HG03457 (cell line): ENCODE measurements at regions not wholly inside any gene's neighbourhood (a gene's known extent, or its start where the extent isn't known, plus 50 kb on each side); places are given as distances from the start of the nearest gene placed in this dataset.

Experiments
- ATAC-seq: cut with Tn5 transposase; IDR thresholded peaks from one replicate; pipeline ENCODE4 v1.9.1; 2021; ENCODE audit warnings: moderate number of reproducible peaks; ENCODE audit not compliant: unreplicated experiment

DNA sequence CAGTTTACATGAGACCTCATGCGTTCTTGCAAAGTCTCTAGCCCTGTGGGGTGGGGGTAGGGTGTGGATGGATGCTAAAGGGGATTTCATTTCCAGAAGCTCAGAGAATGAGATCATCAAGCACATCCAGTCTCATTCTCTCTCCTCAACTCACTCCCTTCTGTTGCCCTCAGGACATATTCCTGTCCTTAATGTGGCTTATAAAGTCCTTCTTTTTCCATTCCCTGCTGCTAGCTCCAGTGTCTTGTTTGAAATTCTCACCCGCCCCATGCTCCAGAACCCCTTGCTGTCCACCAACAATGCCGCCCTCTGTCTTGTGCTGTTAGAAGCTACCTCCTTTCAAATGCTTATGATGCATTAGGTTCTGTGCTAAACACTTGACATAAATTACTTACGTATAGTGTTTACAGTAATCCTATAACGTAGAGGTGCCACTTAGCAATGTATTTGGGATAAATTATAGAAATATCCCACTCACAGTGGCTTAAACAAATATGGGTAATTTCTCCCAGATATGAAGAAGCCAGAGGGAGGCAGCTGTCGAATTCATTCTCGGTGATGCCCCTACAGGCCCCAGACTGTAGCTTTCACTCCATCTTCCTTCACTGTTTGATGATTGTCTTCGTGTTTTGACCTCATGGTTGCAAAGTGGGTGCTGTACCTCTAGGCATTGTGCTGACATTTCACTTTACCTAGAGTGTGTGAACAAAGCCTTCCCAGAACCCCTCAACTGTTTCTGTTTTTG is 273.1 kb upstream of the TBL1XR1 start:
- ATAC-seq, result no peak

GRCh38 chr3:177471733-177472480 is 274.6 kb upstream of the TBL1XR1 start:
- ATAC-seq, result no peak

GRCh38 chr3:177473184-177473583 is 275.9 kb upstream of the TBL1XR1 start:
- ATAC-seq, result no peak

- no peak for ATAC-seq
Measured at GRCh38 chr3:177473903-177474302, 276.6 kb upstream of the TBL1XR1 start.

GRCh38 chr3:177474652-177475355 is 277.5 kb upstream of the TBL1XR1 start:
- ATAC-seq, result no peak

- ATAC-seq, result no peak
Measured at GRCh38 chr3:177475356-177475665, 278.0 kb upstream of the TBL1XR1 start.

- ATAC-seq, result no peak
Measured at GRCh38 chr3:177476495-177476894, 279.2 kb upstream of the TBL1XR1 start.

DNA sequence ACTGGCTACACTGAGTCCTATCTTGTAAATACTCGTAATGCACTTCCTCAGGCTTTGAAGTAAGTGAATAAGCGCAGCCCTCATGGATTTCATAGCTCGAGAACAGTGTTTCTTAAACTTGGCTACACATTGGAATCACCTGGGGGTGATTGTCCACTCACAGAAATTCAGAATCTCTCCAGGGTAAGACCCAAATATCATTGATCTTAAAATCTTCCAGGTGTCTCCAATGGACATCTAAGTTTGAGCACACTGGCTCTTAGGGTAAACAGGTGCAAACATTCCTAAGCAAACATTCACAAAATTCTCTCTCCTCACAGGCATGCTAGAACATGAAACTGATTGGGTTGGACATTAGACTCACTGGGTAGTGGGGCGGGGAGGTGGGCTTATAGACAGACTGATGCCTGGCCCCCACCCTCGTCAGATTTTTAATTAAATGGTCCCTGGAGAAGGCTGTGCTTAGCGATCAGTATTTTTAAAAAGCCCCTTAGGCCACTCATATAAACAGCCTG is 279.7 kb upstream of the TBL1XR1 start:
- ATAC-seq, result no peak

GRCh38 chr3:177478170-177478867 is 281.0 kb upstream of the TBL1XR1 start:
- no peak for ATAC-seq

DNA sequence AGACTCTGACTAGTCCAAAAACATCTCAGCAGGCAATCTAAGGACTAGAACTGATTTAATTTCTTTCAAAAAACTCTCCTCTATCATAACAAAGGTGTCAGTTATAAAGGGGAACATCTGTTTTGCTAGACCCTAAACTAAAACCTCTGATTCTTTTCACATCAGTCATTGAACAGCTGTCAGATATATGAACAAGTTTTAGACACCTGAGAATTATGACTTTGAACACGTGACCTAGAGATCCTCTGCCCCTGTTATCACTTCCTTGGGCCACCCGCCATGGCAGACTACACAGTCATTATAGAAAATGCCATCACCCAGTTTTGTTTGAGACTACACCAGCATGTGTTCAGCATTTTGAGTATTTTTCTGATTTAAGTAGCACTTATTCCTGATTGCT is 282.3 kb upstream of the TBL1XR1 start:
- ATAC-seq, result no peak

- no peak for ATAC-seq
Measured at GRCh38 chr3:177481329-177481728, 284.0 kb upstream of the TBL1XR1 start.

DNA sequence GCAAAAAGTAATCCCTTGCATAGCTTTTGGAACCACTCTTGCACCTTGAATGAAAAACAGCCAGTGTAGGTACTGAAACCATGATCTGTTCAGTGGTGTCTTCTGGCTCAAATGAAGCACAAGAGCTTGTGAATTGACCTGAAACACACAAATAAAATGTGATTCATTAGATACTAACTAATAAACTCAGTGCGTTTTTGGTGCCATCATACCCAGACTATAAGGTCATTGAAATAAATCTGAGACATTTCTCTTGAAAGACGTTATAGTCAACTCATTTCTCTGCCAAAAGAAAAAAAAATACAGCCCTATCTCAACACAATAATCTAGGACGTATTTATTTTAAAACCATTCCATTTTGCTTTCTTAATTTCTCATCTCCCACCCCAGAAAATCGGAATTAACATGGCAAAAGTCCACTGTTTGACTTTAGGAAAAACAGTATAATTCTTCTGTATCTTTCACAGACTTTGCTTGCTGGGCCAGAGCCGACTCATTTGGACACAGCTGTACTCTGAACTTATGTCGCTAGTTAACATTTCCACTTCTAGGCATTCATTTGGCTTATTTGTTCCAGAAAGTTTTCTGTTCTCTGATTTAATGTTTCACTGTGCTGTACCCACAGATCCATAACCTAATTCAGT is 284.9 kb upstream of the TBL1XR1 start:
- ATAC-seq, result no peak

- no peak for ATAC-seq
Measured at GRCh38 chr3:177483182-177483967, 286.1 kb upstream of the TBL1XR1 start.

- no peak for ATAC-seq
Measured at GRCh38 chr3:177484206-177484605, 286.9 kb upstream of the TBL1XR1 start.

- ATAC-seq, result no peak
Measured at GRCh38 chr3:177484926-177485325, 287.6 kb upstream of the TBL1XR1 start.

DNA sequence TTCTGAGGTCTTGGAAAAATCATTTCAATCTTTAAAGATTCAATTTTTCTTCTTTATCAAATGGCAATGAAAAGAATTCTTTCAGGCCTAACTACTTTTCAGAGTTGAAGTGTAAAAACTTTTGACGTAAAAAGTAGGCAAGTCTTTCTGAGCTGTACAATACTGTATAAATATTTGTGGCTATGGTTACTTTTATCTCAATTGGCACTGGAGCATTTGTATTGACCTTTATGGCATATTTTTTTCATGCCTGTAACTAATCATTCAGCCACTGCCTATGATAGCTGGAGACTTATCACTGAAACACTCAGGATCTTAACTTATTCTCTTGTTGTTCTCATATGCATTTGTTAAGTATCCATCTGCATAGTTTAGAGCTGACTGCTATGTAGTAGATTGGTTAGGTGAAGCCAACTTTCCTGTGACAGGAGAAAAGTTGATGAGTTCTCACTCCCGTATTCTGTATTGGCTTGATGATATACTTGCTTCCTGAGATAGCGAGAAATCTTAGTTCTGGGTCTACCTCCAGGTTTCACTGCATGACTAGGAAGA is 290.4 kb upstream of the TBL1XR1 start:
- ATAC-seq, result no peak

DNA sequence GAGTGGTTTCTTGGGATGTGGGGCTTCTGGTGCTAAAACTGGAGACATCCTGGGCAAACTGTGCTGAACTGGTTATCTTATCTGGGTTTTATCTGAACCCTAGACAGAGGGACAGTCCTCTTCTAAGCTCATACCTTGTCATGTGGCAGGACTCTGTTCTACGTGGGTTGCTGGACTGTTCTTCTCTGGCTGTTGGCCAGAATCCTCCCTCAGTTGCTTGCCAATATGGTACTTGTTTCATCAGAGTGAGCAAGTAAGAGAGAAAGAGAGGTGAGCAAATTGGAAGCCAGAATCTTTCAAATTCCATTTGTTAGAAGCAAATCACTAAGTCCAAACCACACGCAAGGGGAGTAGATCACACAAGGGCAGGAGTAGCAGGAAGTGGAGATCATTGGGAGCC is 291.5 kb upstream of the TBL1XR1 start:
- no peak for ATAC-seq

- ATAC-seq, result no peak
Measured at GRCh38 chr3:177490626-177491025, 293.3 kb upstream of the TBL1XR1 start.

DNA sequence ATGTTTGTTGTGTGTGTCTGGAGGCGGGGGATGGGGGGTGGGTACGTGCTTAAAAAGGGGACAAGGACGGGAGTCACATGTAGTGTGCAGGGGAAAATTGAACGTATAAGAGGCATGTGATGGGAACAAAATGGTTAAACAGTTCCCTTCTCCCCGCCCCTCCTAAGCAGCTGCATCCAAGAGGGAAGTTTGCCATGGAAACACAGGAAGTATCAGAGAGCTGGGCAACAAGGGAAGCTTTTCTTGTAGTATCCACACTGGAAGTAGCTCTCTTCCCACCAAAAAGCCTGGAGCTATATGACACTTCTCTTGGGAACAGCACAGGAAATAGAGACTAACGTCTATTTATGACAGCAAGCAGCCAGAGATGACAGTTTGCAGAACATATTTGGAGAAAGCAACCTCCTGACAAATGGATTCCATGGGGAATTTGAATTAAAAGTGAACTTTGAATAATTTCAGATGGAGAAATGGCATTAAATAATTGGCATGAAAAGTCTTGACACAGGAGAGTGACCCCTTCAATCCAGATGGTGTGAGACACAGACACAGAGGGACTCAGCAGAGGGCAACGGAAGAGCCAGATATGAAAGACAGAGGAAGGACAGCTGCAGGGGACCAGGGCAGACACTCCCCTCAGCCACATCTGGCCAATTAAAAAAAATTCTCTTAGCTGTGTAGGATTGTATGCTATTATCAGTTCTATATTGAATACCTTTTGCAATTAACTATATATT is 294.2 kb upstream of the TBL1XR1 start:
- ATAC-seq, result no peak
